ENCODE measurements at regions not wholly inside any gene's neighbourhood (a gene's known extent, or its start where the extent isn't known, plus 50 kb on each side); places are given as distances from the start of the nearest gene placed in this dataset.

GRCh38 chr13:84605927-84606326, 723.7 kb upstream of the SLITRK1 start:
- TF ChIP-seq POLR2A (IDR thresholded peaks at IDR 0.05): no peak
- TF ChIP-seq CTCF (IDR thresholded peaks at IDR 0.05): no peak

All from esophagus squamous epithelium (tissue), 4 donors.